A673 (cell line): ENCODE measurements at regions not wholly inside any gene's neighbourhood (a gene's known extent, or its start where the extent isn't known, plus 50 kb on each side); places are given as distances from the start of the nearest gene placed in this dataset.

Source experiments
- BruUV-seq: library from RNA; stranded (reverse); fragments of 400-500 nt; replicated peaks from 2 replicates; lab custom pipeline; 2021; lab: Mats Ljungman, UMichigan
- CTCF ChIA-PET: fragments of 300-600 bp; sonication (Branson Sonifier 250); formaldehyde crosslinking; loops from one replicate; lab custom pipeline; 2022; ENCODE audit warnings: antibody characterized with exemption; lab: Charles Lee
- POLR2A ChIA-PET: fragments of 300-600 bp; sonication (Branson Sonifier 250); formaldehyde crosslinking; loops from one replicate; lab custom pipeline; 2022; ENCODE audit warnings: antibody characterized with exemption; ENCODE audit not compliant: low non-redundant PET; lab: Charles Lee
- DNase-seq: peaks from one replicate; pipeline ENCODE4 v3.0.0-alpha.2; 2015; ENCODE audit warnings: low spot score
- H3K27ac ChIP-seq: fragments of 200-600 bp; sonication (generic); 2 replicates; pipeline ENCODE4 v1.5.1; 2016; ENCODE audit warnings: mixed run types, low read depth, mild to moderate bottlenecking, mixed read lengths, antibody characterized with exemption, low read length; ENCODE audit not compliant: poor library complexity, severe bottlenecking
- H3K27me3 ChIP-seq: fragments of 200-600 bp; sonication (generic); replicated peaks from 2 replicates; pipeline ENCODE4 v1.6.1; 2017; ENCODE audit warnings: mixed run types, low read depth, mild to moderate bottlenecking, mixed read lengths, antibody characterized with exemption, low read length; ENCODE audit not compliant: insufficient read depth, poor library complexity
- H3K36me3 ChIP-seq: fragments of 200-600 bp; sonication (generic); 2 replicates; pipeline ENCODE4 v1.6.1; 2016; ENCODE audit warnings: mixed run types, mild to moderate bottlenecking, mixed read lengths, antibody characterized with exemption, low read length; ENCODE audit not compliant: insufficient read depth, poor library complexity, severe bottlenecking
- H3K4me1 ChIP-seq: fragments of 200-600 bp; sonication (generic); 2 replicates; pipeline ENCODE4 v1.6.1; 2017; ENCODE audit warnings: mixed run types, mild to moderate bottlenecking, mixed read lengths, antibody characterized with exemption, low read length; ENCODE audit not compliant: insufficient read depth, poor library complexity, severe bottlenecking
- H3K4me3 ChIP-seq: fragments of 200-600 bp; sonication (generic); 2 replicates; pipeline ENCODE4 v1.5.1; 2016; ENCODE audit warnings: low read depth, mixed run types, mild to moderate bottlenecking, mixed read lengths, low read length; ENCODE audit not compliant: poor library complexity, severe bottlenecking
- H3K9me3 ChIP-seq: fragments of 200-600 bp; sonication (generic); 2 replicates; pipeline ENCODE4 v1.6.1; 2016; ENCODE audit warnings: mixed run types, low read depth, mild to moderate bottlenecking, mixed read lengths, antibody characterized with exemption, low read length; ENCODE audit not compliant: poor library complexity, severe bottlenecking
- EZH2 ChIP-seq: fragments of 200-600 bp; sonication (generic); IDR thresholded peaks from 2 replicates; pipeline ENCODE4 v1.6.1; 2017; ENCODE audit warnings: borderline replicate concordance, low read depth, mild to moderate bottlenecking, mixed read lengths, antibody characterized with exemption, low read length; ENCODE audit not compliant: poor library complexity, severe bottlenecking
- intact Hi-C: fragments of 100-400 bp; cut with micrococcal nuclease; formaldehyde crosslinking; loops from one replicate; pipeline ENCODE4 v1.10.0; 2022; ENCODE audit not compliant: unreplicated experiment
- TF ChIP-seq, protein P1 (sequence below): fragments of 300-800, 200-600 bp; sonication (generic); conservative IDR thresholded peaks from 2 replicates; pipeline ENCODE4 v1.5.1; 2017; ENCODE audit warnings: low read depth, mild to moderate bottlenecking, antibody characterized with exemption, low read length, moderate library complexity, mixed read lengths

GRCh38 chr18:34591920-34592444 is 118.1 kb upstream of the DTNA start:
- ChIA-PET CTCF (interaction anchor here (0.6 kb wide), 1 partner anchor 557 kb away, joined by 6 read pairs; no protein-coding TSS in a partner anchor), POLR2A (no interaction called here)
- no peak for DNase-seq
- intact Hi-C loops, result no loop called here
- no peak overlapping the region for H3K27ac ChIP-seq
- no peak overlapping the region for H3K4me3 ChIP-seq
- H3K4me1 ChIP-seq, result no peaks in the 10 kb centered on the region
- TF ChIP-seq EZH2, result no peak
- TF ChIP-seq, protein P1, sequence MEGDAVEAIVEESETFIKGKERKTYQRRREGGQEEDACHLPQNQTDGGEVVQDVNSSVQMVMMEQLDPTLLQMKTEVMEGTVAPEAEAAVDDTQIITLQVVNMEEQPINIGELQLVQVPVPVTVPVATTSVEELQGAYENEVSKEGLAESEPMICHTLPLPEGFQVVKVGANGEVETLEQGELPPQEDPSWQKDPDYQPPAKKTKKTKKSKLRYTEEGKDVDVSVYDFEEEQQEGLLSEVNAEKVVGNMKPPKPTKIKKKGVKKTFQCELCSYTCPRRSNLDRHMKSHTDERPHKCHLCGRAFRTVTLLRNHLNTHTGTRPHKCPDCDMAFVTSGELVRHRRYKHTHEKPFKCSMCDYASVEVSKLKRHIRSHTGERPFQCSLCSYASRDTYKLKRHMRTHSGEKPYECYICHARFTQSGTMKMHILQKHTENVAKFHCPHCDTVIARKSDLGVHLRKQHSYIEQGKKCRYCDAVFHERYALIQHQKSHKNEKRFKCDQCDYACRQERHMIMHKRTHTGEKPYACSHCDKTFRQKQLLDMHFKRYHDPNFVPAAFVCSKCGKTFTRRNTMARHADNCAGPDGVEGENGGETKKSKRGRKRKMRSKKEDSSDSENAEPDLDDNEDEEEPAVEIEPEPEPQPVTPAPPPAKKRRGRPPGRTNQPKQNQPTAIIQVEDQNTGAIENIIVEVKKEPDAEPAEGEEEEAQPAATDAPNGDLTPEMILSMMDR, result no peak
- no peaks in the 10 kb centered on the region for H3K36me3 ChIP-seq
- no peaks in the 10 kb centered on the region for H3K27me3 ChIP-seq
- H3K9me3 ChIP-seq, result no peaks in the 10 kb centered on the region
- no TSS peak for BruUV-seq

- H3K27ac ChIP-seq, result no peak overlapping the region
- ChIA-PET CTCF (no interaction called here), POLR2A (no interaction called here)
- BruUV-seq, result no TSS peak
- intact Hi-C loops, result no loop called here
- H3K36me3 ChIP-seq, result no peaks in the 10 kb centered on the region
- no peak for DNase-seq
- H3K4me3 ChIP-seq, result no peak overlapping the region
- TF ChIP-seq EZH2, result no peak
- TF ChIP-seq, protein P1, result no peak
- no peaks in the 10 kb centered on the region for H3K9me3 ChIP-seq
- no peaks in the 10 kb centered on the region for H3K27me3 ChIP-seq
- H3K4me1 ChIP-seq, result no peaks in the 10 kb centered on the region
Measured at GRCh38 chr18:34592481-34592880, 117.6 kb upstream of the DTNA start.

- Histone ChIP-seq H3K27me3 (no peaks in the 10 kb centered on the region), H3K9me3 (no peaks in the 10 kb centered on the region), H3K27ac (no peak overlapping the region), H3K4me1 (no peaks in the 10 kb centered on the region), H3K4me3 (no peak overlapping the region), H3K36me3 (no peaks in the 10 kb centered on the region)
- ChIA-PET CTCF (no interaction called here), POLR2A (no interaction called here)
- BruUV-seq, result no TSS peak
- DNase-seq, result peak; percentile 10
- intact Hi-C loops, result no loop called here
- no peak for TF ChIP-seq EZH2
- TF ChIP-seq, protein P1, result no peak
Measured at GRCh38 chr18:34592961-34593382, 117.1 kb upstream of the DTNA start.
